ENCODE measurements at regions not wholly inside any gene's neighbourhood (a gene's known extent, or its start where the extent isn't known, plus 50 kb on each side); places are given as distances from the start of the nearest gene placed in this dataset.

- TF ChIP-seq POLR2A (IDR thresholded peaks at IDR 0.05) = no peak
- TF ChIP-seq, protein P1, sequence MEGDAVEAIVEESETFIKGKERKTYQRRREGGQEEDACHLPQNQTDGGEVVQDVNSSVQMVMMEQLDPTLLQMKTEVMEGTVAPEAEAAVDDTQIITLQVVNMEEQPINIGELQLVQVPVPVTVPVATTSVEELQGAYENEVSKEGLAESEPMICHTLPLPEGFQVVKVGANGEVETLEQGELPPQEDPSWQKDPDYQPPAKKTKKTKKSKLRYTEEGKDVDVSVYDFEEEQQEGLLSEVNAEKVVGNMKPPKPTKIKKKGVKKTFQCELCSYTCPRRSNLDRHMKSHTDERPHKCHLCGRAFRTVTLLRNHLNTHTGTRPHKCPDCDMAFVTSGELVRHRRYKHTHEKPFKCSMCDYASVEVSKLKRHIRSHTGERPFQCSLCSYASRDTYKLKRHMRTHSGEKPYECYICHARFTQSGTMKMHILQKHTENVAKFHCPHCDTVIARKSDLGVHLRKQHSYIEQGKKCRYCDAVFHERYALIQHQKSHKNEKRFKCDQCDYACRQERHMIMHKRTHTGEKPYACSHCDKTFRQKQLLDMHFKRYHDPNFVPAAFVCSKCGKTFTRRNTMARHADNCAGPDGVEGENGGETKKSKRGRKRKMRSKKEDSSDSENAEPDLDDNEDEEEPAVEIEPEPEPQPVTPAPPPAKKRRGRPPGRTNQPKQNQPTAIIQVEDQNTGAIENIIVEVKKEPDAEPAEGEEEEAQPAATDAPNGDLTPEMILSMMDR (IDR thresholded peaks at IDR 0.05) = no peak
These were observed 130.5 kb downstream of the TOMM20 start for GRCh38 chr1:234997896-234998741.
